Adrenal gland (tissue), 9 donors: ENCODE measurements at regions not wholly inside any gene's neighbourhood (a gene's known extent, or its start where the extent isn't known, plus 50 kb on each side); places are given as distances from the start of the nearest gene placed in this dataset.

Source experiments
- DNase-seq, 7 donors: peaks; one replicate each; pipeline ENCODE4 v3.0.0-alpha.2; 2019 to 2020
- H3K27ac ChIP-seq, 5 donors: fragments of 200-600 bp; sonication (generic) in 4 of 5; 1 replicate in 3 of 5; 2 replicates in 2 of 5; pipeline versions ENCODE4 v1.5.1 to v1.8.0; 2016 to 2020; ENCODE audit warnings: mild to moderate bottlenecking in 1 of 5
- H3K27me3 ChIP-seq: fragments of 200-600 bp; 2 replicates; pipeline ENCODE4 v1.8.0; 2021
- H3K36me3 ChIP-seq, 2 donors: fragments of 200-600 bp; replicated peaks in 1 of 2; 1 replicate in 1 of 2; 2 replicates in 1 of 2; pipeline versions ENCODE4 v1.5.1 to v1.8.0; 2018 to 2022
- H3K4me1 ChIP-seq, 2 donors: fragments of 200-600 bp; replicated peaks in 1 of 2; 1 replicate in 1 of 2; 2 replicates in 1 of 2; pipeline versions ENCODE4 v1.5.1 to v1.8.0; 2018 to 2021
- H3K4me3 ChIP-seq, 4 donors: fragments of 200-600 bp; sonication (generic) in 3 of 4; one replicate each; pipeline ENCODE4 v1.5.1; 2016 to 2018
- H3K9me3 ChIP-seq, 3 donors: fragments of 200-600 bp; sonication (generic) in 1 of 3; replicated peaks in 1 of 3; 1 replicate in 2 of 3; 2 replicates in 1 of 3; pipeline versions ENCODE4 v1.5.1 to v1.8.0; 2016 to 2021
- CTCF ChIP-seq, 6 experiments: fragments of 450-650 bp in 4 of 6; fragments of 200-600 bp in 2 of 6; sonication (generic) in 1 of 6; IDR thresholded peaks; 1 replicate in 5 of 6; 2 replicates in 1 of 6; pipeline versions ENCODE4 v1.5.1 to v1.8.0; 2016 to 2021; ENCODE audit warnings: antibody characterized with exemption in 6 of 6, mild to moderate bottlenecking in 2 of 6, moderate library complexity in 1 of 6
- POLR2A ChIP-seq, 2 donors: fragments of 450-650 bp; IDR thresholded peaks; one replicate each; pipeline ENCODE4 v1.6.1; 2017; ENCODE audit warnings: antibody characterized with exemption in 2 of 2, mild to moderate bottlenecking in 2 of 2, moderate library complexity in 1 of 2
- WGBS, 4 donors: extraction: QIAGEN DNeasy Blood & Tissue Kit in 2 of 4; methylation state at CpG; one replicate each; pipeline versions ENCODE4 v1.1.5 to v1.1.7; 2013 to 2017; 5-methylcytosine and 5-hydroxymethylcytosine counted together
- intact Hi-C, 2 donors: fragments of 100-400 bp; cut with DNase I; formaldehyde crosslinking; loops; one replicate each; pipeline versions ENCODE4 v1.14.1 to v1.15.0; 2022 to 2023
- donor health status: healthy with polysubstance abuse.
- donor health status: Bipolar disorder and iron deficiency.
- donor health status: DM: yes; HTN: yes; CAD: no.
- donor health status: DM: no; HTN: no; CAD: no.
- donor health status: DM: no; HTN: no; CAD: no.

GRCh38 chr18:70454704-70455322 lies 166.0 kb downstream of the SOCS6 start:
- no peaks in the 10 kb centered on the region for H3K4me1 ChIP-seq
- H3K9me3 ChIP-seq = no peaks in the 10 kb centered on the region
- no peak overlapping the region for H3K27ac ChIP-seq
- peak in 4 of 7 donors; percentile 28 to 61 (median 45) for DNase-seq
- intact Hi-C loops = no loop called here
- TF ChIP-seq CTCF (IDR thresholded peaks at IDR 0.05) (peak; percentile 44 to 80 (median 68)), POLR2A (IDR thresholded peaks at IDR 0.05) (no peak)
- no peaks in the 10 kb centered on the region for H3K36me3 ChIP-seq
- WGBS, 4 donors = 38 to 43% (median 41%) methylated on average over 5 of the region's 5 CpGs
- no peaks in the 10 kb centered on the region for H3K27me3 ChIP-seq
- no peak overlapping the region for H3K4me3 ChIP-seq

GRCh38 chr18:70453058-70453775 lies 164.4 kb downstream of the SOCS6 start:
- DNase-seq = no peak
- TF ChIP-seq POLR2A (IDR thresholded peaks at IDR 0.05) (no peak), CTCF (IDR thresholded peaks at IDR 0.05) (no peak)
- Histone ChIP-seq H3K27me3 (no peaks in the 10 kb centered on the region), H3K4me3 (no peak overlapping the region), H3K4me1 (no peaks in the 10 kb centered on the region), H3K9me3 (no peaks in the 10 kb centered on the region), H3K36me3 (no peaks in the 10 kb centered on the region), H3K27ac (no peak overlapping the region)
- WGBS, 4 donors = 71 to 83% (median 76%) methylated on average over 12 of the region's 12 CpGs
- intact Hi-C loops = no loop called here

GRCh38 chr18:70452501-70452900 lies 163.7 kb downstream of the SOCS6 start:
- no peak overlapping the region for H3K4me3 ChIP-seq
- H3K4me1 ChIP-seq = no peaks in the 10 kb centered on the region
- no peaks in the 10 kb centered on the region for H3K36me3 ChIP-seq
- H3K9me3 ChIP-seq = no peaks in the 10 kb centered on the region
- WGBS, 4 donors = 63 to 81% (median 73%) methylated on average over 14 of the region's 14 CpGs
- DNase-seq = no peak
- H3K27me3 ChIP-seq = no peaks in the 10 kb centered on the region
- TF ChIP-seq CTCF (IDR thresholded peaks at IDR 0.05) (no peak), POLR2A (IDR thresholded peaks at IDR 0.05) (no peak)
- intact Hi-C loops = no loop called here
- no peak overlapping the region for H3K27ac ChIP-seq

GRCh38 chr18:70450426-70451253 lies 161.8 kb downstream of the SOCS6 start:
- WGBS, 4 donors = 39 to 46% (median 41%) methylated on average over 2 of the region's 2 CpGs

More at GRCh38 chr18:70450426-70451253, 161.8 kb downstream of the SOCS6 start:
- no peaks in the 10 kb centered on the region for H3K9me3 ChIP-seq
- no peak overlapping the region for H3K27ac ChIP-seq
- H3K4me3 ChIP-seq = no peak overlapping the region
- DNase-seq = no peak
- TF ChIP-seq POLR2A (IDR thresholded peaks at IDR 0.05) (no peak), CTCF (IDR thresholded peaks at IDR 0.05) (peak in 4 of 6 experiments; percentile 20 to 48 (median 40))
- no peaks in the 10 kb centered on the region for H3K4me1 ChIP-seq
- no peaks in the 10 kb centered on the region for H3K27me3 ChIP-seq
- no peaks in the 10 kb centered on the region for H3K36me3 ChIP-seq
- intact Hi-C loops = no loop called here
